Ishikawa (cell line): ENCODE measurements at regions not wholly inside any gene's neighbourhood (a gene's known extent, or its start where the extent isn't known, plus 50 kb on each side); places are given as distances from the start of the nearest gene placed in this dataset.
A peak's percentile ranks its signal among the peaks of the same experiment; 100 is the strongest.

ENCODE experiments used
- CEBPB ChIP-seq: IDR thresholded peaks from 2 replicates; pipeline ENCODE4 v1.6.1; 2012
- CREB1 ChIP-seq: IDR thresholded peaks from 2 replicates; pipeline ENCODE4 v1.6.1; 2012; ENCODE audit warnings: low read depth
- EGR1 ChIP-seq: IDR thresholded peaks from 2 replicates; pipeline ENCODE4 v1.6.1; 2012
- EP300 ChIP-seq: IDR thresholded peaks from 2 replicates; pipeline ENCODE4 v1.6.1; 2012; ENCODE audit warnings: borderline replicate concordance
- FOXM1 ChIP-seq: IDR thresholded peaks from 2 replicates; pipeline ENCODE4 v1.6.1; 2012; ENCODE audit warnings: low read depth, borderline replicate concordance
- MAX ChIP-seq: IDR thresholded peaks from 2 replicates; pipeline ENCODE4 v1.6.1; 2012
- NFIC ChIP-seq: IDR thresholded peaks from 2 replicates; pipeline ENCODE4 v1.6.1; 2012
- RAD21 ChIP-seq: IDR thresholded peaks from 2 replicates; pipeline ENCODE4 v1.6.1; 2012; ENCODE audit warnings: low read depth
- REST ChIP-seq: IDR thresholded peaks from 2 replicates; pipeline ENCODE4 v1.6.1; 2012; ENCODE audit warnings: low read depth, mild to moderate bottlenecking
- TAF1 ChIP-seq: IDR thresholded peaks from 2 replicates; pipeline ENCODE4 v1.6.1; 2012; ENCODE audit warnings: low read depth, mild to moderate bottlenecking
- TCF12 ChIP-seq: IDR thresholded peaks from 2 replicates; pipeline ENCODE4 v1.6.1; 2012; ENCODE audit warnings: low read depth
- TEAD4 ChIP-seq: IDR thresholded peaks from 2 replicates; pipeline ENCODE4 v1.6.1; 2012
- USF1 ChIP-seq: IDR thresholded peaks from 2 replicates; pipeline ENCODE4 v1.6.1; 2012
- YY1 ChIP-seq: IDR thresholded peaks from 2 replicates; pipeline ENCODE4 v1.6.1; 2012; ENCODE audit warnings: low read depth
- ZBTB7A ChIP-seq: IDR thresholded peaks from 2 replicates; pipeline ENCODE4 v1.6.1; 2012; ENCODE audit warnings: low read depth

- TF ChIP-seq RAD21: no peak
- TF ChIP-seq NFIC: no peak
- TF ChIP-seq YY1: no peak
- no peak for TF ChIP-seq REST
- no peak for TF ChIP-seq TCF12
- no peak for TF ChIP-seq EP300
- no peak for TF ChIP-seq FOXM1
- no peak for TF ChIP-seq TEAD4
- TF ChIP-seq CREB1: no peak
- no peak for TF ChIP-seq EGR1
- TF ChIP-seq CEBPB: no peak
- TF ChIP-seq USF1: no peak
- no peak for TF ChIP-seq MAX
- no peak for TF ChIP-seq TAF1
- TF ChIP-seq ZBTB7A: no peak
Observed at GRCh38 chr20:57818418-57819181, 108.8 kb upstream of the PMEPA1 start.

GRCh38 chr20:57815405-57815804 is 105.6 kb upstream of the PMEPA1 start:
- TF ChIP-seq RAD21: no peak
- TF ChIP-seq TEAD4: no peak
- no peak for TF ChIP-seq EP300
- TF ChIP-seq FOXM1: no peak
- no peak for TF ChIP-seq TCF12
- no peak for TF ChIP-seq MAX
- TF ChIP-seq EGR1: no peak
- TF ChIP-seq ZBTB7A: no peak
- no peak for TF ChIP-seq CEBPB
- no peak for TF ChIP-seq NFIC
- no peak for TF ChIP-seq CREB1
- TF ChIP-seq YY1: no peak
- TF ChIP-seq USF1: no peak

DNA sequence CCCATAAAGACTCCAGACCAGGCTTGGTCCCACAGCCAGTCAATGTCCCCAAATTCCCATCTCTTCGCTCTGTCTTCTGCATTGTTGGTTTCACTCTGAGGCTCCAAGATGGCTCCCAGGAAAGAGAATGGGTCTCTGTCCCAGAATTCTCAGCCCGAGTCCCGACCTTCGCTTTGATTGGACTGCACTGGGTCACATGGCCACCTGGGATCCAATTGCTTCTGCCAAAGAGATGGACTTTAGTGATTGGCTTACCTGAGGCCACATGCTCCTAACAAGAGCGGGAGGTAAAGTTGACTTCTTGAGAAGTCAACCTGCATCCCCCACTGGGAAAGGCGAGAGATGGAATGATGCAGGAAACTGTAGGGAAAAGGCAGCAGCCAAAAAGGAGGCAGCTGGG is 104.7 kb upstream of the PMEPA1 start:
- TF ChIP-seq USF1: peak; percentile 43; the same call in 1 of the 2 replicates
- TF ChIP-seq CEBPB: no peak

DNA sequence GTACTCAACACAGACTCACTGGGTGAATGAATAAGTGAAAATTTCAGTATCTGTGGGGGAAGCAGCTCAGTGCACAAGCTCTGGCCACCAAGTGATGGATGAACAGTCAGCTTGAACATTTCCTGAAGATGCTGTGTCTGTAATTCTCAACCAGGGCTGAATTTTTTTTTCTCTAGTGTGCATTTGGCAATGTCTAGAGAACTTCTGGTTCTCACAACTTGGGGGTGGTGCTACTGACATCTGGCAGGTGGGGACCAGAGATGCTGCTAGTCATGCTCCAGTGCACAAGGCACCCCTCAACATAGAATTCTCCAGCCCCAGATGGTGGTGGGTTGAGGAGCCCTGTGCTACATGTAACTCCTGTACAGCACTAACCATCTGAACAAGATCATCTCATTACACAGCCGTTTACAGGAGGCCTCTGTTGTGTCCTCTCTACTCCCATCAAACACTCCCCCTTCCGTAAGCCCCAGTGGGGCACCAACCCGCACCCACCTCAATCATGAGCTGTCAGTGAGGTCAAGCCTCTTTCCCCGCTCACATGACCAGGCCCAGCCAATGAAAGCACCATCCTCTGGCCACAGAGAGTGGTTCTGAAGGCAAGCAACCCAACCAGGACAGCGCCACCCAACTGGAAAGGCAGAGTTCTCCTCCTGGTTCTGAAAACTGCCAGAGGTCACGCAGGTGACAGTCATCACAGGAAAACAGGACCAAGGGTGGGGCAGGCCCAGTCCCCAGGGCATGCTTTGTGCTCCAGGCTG is 103.9 kb upstream of the PMEPA1 start:
- TF ChIP-seq EGR1: no peak
- 0 out of 2 replicates have a peak, but pooled peaks have one; percentile 22 for TF ChIP-seq USF1
- TF ChIP-seq TCF12: no peak
- TF ChIP-seq CREB1: no peak
- TF ChIP-seq FOXM1: no peak

DNA sequence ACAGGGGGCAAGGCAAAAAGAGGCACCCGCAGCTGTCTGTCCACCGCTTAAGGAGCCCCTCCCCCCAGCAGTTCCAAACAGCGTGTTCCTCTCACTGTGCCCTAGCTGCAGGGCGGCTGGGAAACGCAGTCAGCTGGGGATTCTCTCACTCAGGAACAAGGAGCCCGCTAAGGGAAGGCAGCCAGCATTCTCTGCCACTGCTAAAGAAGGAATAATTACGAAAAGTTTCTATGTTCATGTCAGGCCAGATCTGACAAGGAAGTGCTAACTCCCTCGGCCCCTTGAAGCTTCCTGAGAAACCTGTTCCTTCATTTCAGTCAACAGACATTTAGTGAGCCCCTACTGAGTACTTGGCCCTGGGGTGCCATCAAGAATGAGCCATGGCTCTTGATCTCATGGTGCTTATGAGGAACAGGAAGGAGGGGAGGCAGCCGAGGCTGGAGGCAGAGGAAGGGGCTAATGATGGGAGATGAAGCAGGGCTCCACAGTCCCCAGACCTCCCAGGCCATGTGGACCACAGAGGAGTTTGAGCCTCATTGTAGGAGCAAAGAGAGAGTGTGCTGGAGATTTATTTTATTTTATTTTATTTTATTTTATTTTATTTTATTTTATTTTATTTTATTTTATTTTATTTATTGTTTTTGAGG is 101.7 kb upstream of the PMEPA1 start:
- TF ChIP-seq YY1 (no peak), CREB1 (no peak), MAX (no peak), TEAD4 (no peak), REST (no peak), NFIC (no peak), EP300 (no peak)
